BJ (cell line): ENCODE measurements at regions not wholly inside any gene's neighbourhood (a gene's known extent, or its start where the extent isn't known, plus 50 kb on each side); places are given as distances from the start of the nearest gene placed in this dataset.

Source experiments
- CTCF ChIA-PET: fragments of 350-600 bp; formaldehyde crosslinking; extraction: SDS; loops from one replicate; lab custom pipeline; 2021; ENCODE audit warnings: antibody characterized with exemption, inconsistent platforms; lab: Yijun Ruan, JAX
- POLR2A ChIA-PET: fragments of 300-600 bp; sonication (Branson Sonifier 250); formaldehyde crosslinking; extraction: SDS; loops from one replicate; lab custom pipeline; 2021; ENCODE audit warnings: antibody characterized with exemption; lab: Charles Lee
- DNase-seq: peaks from one replicate; pipeline ENCODE4 v3.0.0-alpha.2; 2011; ENCODE audit warnings: low read depth
- H3K27me3 ChIP-seq: 2 replicates; pipeline ENCODE4 v1.6.0; 2011; ENCODE audit warnings: low read length; ENCODE audit not compliant: control insufficient read depth, insufficient read depth
- H3K36me3 ChIP-seq: 2 replicates; pipeline ENCODE4 v1.5.1; 2011; ENCODE audit warnings: low read length; ENCODE audit not compliant: control insufficient read depth, insufficient read depth
- H3K4me3 ChIP-seq: 2 replicates; pipeline ENCODE4 v1.5.1; 2011; ENCODE audit warnings: low read depth, mild to moderate bottlenecking, control low read depth, low read length
- TF ChIP-seq, protein P1 (sequence below): IDR thresholded peaks from 2 replicates; pipeline ENCODE4 v1.5.1; 2011; ENCODE audit warnings: low read depth, mild to moderate bottlenecking, control low read depth, inconsistent platforms, low read length, moderate library complexity; ENCODE audit not compliant: insufficient read depth

DNA sequence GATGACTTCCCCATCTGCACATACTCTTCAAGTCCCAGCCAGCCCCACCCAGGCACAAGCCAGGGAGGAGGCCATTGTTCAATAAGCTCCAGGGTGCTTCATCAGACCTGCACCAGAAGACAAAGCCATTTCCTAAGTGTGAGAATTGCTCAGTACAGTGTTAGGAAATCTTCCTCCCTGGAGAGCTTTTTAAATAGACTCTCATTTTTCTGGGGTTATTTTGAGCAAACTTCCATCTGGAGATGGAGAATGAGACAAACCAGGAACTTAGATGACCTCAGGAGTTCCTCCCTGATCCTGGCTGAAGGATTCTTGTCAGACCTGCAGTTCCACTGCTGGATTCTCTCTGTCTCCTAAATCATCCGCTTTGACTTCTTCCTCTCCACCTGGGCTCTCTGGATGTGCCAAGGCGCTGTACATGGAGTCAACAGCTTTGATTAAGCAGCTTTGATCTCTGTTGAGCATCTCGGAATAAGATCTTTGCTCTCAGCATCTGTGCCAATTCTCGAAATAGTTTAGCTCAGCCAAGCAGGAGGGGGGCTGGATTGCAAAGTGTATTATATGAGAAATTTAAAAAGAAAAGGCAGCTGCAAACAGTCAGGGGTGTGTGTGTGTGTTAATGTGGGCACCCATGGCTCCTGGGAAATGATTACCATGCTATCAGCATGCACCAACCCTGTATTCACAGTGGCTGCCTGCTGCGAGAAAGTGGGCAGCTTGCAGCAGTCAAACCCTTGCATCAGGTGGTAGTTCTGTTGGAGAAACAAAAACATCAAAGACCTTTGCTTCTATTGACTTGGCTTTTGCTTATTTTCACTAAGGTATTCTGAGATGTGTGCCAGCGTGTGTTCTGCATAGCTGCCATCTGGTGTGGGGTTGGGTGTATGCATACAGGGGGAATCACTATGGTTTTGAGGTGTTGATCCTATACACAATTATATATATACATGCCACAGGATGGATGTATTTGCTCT, 70.2 kb upstream of the NAV2 start:
- peaks cover 12% of the 10 kb centered on the region for H3K27me3 ChIP-seq
- no peak for DNase-seq
- CTCF ChIA-PET: interaction anchor here (0.8 to 1.2 kb wide), 3 partner anchors 8 to 100 kb away, joined by 3 to 5 read pairs (median 3); no protein-coding TSS in a partner anchor
- H3K36me3 ChIP-seq: no peaks in the 10 kb centered on the region
- H3K4me3 ChIP-seq: no peak overlapping the region
- POLR2A ChIA-PET: interaction anchor here (0.6 kb wide), 1 partner anchor 284 kb away, joined by 3 read pairs; no protein-coding TSS in a partner anchor
- TF ChIP-seq, protein P1, sequence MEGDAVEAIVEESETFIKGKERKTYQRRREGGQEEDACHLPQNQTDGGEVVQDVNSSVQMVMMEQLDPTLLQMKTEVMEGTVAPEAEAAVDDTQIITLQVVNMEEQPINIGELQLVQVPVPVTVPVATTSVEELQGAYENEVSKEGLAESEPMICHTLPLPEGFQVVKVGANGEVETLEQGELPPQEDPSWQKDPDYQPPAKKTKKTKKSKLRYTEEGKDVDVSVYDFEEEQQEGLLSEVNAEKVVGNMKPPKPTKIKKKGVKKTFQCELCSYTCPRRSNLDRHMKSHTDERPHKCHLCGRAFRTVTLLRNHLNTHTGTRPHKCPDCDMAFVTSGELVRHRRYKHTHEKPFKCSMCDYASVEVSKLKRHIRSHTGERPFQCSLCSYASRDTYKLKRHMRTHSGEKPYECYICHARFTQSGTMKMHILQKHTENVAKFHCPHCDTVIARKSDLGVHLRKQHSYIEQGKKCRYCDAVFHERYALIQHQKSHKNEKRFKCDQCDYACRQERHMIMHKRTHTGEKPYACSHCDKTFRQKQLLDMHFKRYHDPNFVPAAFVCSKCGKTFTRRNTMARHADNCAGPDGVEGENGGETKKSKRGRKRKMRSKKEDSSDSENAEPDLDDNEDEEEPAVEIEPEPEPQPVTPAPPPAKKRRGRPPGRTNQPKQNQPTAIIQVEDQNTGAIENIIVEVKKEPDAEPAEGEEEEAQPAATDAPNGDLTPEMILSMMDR: no peak

DNA sequence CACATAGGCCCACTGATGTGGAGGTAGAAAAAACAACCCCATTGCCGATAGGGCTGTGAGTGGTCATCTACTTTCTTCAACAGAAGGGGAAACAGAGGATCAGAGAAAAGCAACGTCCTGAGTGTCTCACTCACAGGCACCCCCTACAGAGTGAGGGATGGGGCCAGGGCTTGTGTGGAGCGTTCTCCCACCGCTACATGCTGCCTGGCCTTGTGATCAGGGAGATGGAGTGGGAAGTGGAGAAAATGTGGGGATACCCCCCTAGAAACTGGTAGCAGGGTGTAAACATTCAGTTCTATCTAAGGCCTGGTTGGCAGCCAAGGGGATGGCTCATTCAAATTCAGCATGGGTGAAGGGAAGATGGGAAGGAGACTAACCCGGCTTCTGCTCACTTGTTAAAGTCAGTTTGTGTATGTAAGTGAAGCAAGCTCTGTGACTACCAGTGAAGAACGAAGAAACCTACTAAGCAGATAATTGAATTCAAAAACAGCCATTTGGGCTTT, 73.0 kb upstream of the NAV2 start:
- Histone ChIP-seq H3K27me3 (peaks cover 10% of the 10 kb centered on the region), H3K36me3 (no peaks in the 10 kb centered on the region), H3K4me3 (no peak overlapping the region)
- CTCF ChIA-PET: no interaction called here
- POLR2A ChIA-PET: no interaction called here
- DNase-seq: no peak
- TF ChIP-seq, protein P1: no peak

DNA sequence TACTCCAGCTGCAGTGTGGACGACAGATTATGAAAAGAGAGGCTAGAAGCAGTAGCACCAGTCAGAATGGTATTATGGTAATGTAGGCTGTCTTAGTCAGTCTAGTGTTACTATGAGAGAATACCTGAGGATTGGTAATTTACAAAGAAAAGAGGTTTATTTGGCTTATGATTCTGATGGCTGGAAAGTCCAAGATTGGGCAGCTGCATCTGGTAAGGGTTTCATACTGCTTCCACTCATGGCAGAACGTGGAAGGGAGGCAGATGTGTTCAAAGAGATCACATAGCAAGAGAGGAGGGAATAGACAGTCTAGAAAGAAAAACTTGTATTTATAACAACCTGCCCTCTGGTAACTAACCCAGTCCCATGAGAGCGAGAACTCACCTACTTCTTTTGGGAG, 77.3 kb upstream of the NAV2 start:
- Histone ChIP-seq H3K36me3 (no peaks in the 10 kb centered on the region), H3K4me3 (no peak overlapping the region), H3K27me3 (no peaks in the 10 kb centered on the region)
- TF ChIP-seq, protein P1: no peak
- ChIA-PET CTCF (no interaction called here), POLR2A (no interaction called here)
- DNase-seq: no peak

DNA sequence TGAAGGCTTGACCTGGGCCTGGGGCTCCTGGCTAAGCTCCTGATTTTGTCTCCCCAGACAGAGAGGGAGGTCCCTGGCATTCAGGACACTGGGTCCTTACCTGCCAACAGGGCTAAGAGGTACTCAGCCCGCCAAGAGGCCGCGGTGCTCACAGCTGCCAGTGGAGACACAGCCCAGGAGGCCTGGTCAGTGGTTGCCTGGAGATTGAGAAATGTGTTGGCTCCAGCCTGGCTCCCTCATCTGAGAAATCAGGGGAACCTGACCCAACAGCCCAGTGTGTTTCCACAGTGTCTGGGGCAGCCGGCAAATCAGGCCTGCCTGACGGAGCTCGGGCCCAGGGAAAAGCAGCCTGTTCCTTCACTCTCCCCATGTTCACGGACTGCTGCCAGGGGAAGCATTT, 79.4 kb upstream of the NAV2 start:
- no peak for DNase-seq
- H3K27me3 ChIP-seq: no peaks in the 10 kb centered on the region
- no peaks in the 10 kb centered on the region for H3K36me3 ChIP-seq
- ChIA-PET CTCF (interaction anchor here (0.6 to 2.4 kb wide), 3 partner anchors 13 to 88 kb away, joined by 3 to 11 read pairs (median 3); no protein-coding TSS in a partner anchor), POLR2A (no interaction called here)
- H3K4me3 ChIP-seq: no peak overlapping the region
- TF ChIP-seq, protein P1: no peak

DNA sequence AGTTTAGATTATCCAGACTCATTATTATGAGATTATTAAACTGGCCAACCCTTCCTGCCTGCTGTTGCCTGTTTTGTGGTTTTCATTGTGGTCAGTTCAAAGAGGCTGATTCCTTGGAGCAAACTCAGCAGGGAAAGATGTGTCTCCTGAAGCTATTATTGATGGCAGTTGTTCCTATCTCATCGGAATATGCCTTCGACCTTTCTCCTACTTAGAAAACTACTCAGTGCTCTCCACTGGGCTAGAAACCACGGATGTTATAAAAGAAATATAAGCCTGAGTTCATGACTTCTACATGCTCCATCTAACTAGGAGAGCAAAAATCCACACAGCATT, 80.2 kb upstream of the NAV2 start:
- no peak overlapping the region for H3K4me3 ChIP-seq
- POLR2A ChIA-PET: no interaction called here
- H3K36me3 ChIP-seq: no peaks in the 10 kb centered on the region
- no peaks in the 10 kb centered on the region for H3K27me3 ChIP-seq
- CTCF ChIA-PET: interaction anchor here (0.5 to 2.4 kb wide), 3 partner anchors 14 to 435 kb away, joined by 3 to 11 read pairs (median 3); no protein-coding TSS in a partner anchor
- TF ChIP-seq, protein P1: no peak
- no peak for DNase-seq
